Stimulated activated CD8-positive, alpha-beta memory T cell treated with anti-CD3 and anti-CD28 coated beads, Interleukin-4, amount 100 ng/mL, for 48 hours (primary cell): ENCODE measurements at regions not wholly inside any gene's neighbourhood (a gene's known extent, or its start where the extent isn't known, plus 50 kb on each side); places are given as distances from the start of the nearest gene placed in this dataset.
A peak's percentile ranks its signal among the peaks of the same experiment; 100 is the strongest.
"Not testable (repeated sequence)": the region's sequence is repeated elsewhere in the genome, so short reads cannot be mapped to it uniquely, and the experiment has no call there.

ENCODE experiments used
- DNase-seq: peaks from one replicate; pipeline ENCODE4 v3.0.0-alpha.2; 2020

DNA sequence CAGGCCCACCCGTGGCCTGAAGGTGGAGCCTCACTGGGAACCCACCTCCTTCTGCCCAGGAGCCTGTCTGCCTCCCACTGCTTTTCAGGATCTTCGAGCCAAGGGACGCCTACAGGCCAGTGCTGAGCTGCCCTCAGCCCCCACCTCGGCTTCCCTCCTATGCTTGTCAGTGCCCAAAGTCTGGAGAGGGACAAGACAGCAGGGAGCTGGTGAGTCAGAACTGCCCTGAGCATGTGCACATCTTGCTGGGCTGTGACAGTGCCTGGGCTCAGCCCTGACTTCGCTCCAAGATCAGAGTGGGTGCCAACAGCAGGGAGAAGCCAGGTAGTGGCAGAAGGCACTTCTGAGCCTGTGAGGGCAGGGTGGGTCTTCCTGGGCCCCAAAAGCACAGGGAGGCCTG is 286.8 kb downstream of the AEBP2 start:
- no peak for DNase-seq

DNA sequence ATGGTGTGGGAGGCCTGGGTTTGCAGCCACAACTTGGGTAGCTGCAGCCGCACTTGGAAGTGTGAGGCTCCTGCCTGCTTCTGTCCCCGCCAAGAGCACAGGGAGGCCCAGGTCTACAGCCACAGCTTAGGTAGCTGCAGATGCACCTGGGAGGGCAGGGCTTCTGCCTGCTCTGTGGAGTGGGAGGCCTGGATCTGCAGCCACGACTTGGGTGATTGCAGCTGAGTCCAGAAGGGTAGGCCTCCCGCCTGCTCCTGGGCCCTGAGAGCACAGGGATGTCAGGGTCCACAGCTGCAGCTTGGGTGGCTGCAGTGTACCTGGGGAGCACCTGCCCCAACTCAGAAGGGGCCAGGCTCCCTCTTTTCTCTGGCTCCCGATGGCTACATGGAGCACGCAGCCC is 287.3 kb downstream of the AEBP2 start:
- DNase-seq = no peak

DNA sequence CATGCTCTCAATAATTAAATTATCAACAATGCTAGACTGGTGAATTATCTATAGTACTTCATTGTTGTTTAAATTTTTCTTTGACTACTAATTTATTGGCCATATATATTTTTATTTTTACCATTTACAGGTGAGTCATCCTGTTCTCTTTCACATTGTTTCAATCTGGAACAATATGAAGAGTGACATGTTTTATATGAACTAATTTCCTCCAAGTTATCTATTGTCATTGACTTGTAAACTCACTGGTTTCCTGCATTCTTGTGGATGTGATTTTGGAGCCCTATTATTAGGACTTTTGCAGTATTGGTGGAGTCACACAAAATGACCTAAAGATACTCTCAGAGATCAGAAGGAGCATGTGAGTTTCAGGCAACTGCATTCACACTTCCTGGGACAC is 297.7 kb downstream of the AEBP2 start:
- DNase-seq = no peak

DNA sequence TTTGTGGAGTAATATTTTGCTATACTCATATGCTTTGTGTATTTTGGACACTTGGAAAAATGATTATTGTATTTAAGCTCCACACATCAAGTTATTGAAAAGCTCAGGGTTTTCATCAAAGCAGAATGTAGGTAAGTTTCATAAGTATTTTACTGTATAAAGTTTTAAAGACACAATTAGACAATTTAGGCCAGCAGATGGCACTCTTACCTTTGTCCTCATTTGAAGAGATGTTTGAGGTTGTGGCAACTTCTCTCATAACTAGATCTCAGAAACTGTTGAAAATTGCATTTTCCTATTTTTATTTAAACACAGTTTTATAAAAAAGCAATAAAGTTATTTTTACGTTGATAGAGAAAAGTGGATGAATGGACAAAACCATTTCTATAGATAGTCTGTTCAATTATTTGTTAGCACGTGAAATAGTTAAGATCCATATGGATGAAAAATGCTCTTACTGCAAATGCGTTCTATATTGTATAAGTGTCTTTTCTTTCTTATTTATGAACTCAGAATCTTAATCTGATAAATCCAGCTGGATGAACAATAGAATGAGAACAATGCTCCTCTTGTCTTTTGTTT is 300.0 kb downstream of the AEBP2 start:
- DNase-seq = peak; percentile 37

DNA sequence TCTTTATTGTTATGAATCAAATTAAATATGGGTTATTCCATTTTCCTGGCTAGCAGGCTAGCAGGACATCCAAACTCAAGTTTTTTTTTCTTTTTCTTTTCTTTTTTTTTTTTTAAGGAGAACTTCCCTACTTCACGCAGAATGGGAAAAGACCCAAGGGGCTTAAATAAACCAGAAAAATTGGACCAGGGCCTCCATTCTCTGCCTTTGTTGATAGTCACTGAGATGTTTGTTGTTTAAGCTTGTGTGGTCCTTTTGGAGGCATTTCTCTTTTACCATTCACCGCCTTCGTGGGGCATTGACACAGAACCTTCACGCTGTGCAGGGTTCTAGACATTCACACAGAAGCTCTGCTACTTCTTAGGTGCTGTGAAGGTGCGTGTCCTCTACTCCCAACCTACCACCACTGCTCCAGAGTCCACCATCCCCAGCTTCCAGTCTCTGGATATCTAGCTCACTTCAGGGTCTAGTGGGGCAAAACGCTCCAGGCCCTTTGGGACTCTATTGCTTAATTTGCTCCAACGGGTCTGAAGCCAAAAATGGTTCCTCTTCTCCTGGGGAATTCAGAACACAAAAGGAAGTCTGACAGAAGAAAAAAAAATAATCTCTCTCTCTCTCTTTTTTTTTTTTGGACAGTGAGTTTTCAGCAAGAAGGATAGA is 301.3 kb downstream of the AEBP2 start:
- no peak for DNase-seq

DNA sequence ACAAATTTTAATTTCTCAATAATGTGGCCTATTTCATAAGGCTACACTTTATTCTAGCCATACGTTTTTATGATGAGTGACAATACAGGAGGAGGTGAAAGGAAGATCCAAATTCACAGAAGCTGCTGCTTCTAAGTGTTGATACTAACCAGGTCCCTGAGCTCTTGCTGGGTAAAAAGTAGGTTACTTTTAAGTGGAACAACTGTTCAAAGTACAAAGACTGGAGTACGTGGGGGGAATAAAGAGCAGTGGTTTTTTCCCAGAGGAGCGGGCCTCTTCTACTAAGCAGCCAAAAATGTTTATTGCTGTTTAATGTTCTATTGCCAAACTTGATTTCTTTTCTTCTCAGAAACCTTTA is 301.8 kb downstream of the AEBP2 start:
- DNase-seq = no peak

DNA sequence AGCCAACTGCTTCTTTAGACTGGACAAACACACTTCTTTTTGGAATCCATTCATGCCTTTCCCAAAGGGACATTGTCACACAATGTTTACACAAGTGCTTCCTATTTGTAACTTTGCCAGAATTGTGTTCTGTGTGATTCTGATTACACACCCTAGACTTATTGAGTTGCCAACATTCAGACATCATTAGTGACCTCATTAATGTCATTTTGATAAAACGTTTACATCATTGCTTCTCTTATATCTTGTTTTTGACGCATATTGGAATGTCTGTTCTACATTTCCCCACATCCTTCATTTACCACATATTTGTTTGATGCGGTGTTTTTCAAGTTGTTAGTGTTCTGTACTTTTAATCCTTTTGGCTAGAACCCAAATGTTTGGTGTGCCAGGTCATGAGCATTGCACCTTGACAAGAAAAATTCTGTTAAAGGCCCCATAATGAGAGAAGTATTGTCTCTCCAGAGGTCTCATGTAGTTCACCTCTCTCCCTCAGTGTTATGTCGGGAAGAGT is 305.5 kb downstream of the AEBP2 start:
- DNase-seq = no peak

DNA sequence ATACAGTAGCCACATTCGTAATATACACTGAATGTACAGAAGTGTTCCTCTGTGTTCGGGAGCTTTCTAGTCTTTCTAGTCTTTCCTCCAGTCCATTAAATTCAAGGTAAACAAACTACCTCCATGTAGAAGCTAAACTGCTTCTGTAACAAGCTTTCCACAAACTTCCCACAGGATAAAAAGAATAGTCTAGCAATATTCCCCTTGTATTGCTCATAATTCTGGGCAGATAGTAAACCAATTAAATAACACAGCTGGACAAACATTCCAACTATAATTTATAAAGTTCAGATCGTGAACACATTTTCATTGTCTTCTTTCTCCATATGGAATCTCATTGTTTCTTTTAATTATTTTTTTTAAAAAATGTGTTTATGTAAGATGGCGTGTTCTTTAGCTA is 307.2 kb downstream of the AEBP2 start:
- DNase-seq = no peak

DNA sequence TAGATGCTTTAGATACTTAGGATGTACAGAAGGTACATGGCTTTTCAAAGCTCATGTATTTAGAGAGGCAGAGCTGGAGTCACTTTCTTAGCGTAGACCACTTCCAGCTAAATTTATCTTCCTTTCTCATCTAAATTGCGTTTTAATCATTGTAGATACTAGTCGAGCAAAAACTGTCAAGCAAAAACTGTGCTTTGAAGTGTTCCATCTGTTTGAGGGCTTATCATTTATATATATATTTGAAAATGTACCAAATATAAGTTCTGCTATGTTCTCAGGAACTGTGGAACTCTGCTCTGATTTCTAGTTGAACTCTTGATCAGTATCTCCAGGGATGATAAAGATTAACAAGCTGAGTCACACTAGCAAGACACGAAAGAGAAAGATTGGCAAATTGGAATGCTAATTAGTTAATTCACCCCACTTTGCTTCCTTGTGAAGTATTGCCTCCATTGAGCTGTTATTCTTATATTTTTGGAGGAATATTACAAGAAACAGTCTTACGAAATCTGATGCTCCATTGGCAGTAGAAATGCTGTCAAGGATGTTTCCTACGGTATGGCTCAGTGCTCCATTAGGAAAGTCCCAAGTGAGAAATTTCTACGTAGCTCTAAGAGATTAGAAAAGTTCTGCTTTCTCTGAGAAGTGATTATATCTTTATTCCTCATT is 310.7 kb downstream of the AEBP2 start:
- no peak for DNase-seq

DNA sequence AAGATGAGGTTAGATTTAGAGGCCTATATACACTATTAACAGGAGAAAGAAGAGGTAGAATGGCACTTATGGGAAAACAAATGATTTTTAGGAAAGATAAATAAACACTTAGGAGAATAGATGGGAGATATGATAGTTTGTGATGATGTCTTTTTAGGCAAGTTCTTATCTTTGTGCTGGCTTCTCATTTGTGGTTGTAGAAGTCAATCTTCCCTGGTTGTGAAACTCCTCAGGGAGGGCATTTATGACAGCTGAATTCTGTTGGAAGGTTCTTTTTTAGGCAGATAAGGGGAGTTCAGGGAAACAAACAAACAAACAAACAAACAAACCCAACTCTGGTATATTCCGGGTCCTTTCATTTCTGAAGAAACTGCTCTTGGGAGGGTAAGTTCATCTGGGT is 311.8 kb downstream of the AEBP2 start:
- no peak for DNase-seq

DNA sequence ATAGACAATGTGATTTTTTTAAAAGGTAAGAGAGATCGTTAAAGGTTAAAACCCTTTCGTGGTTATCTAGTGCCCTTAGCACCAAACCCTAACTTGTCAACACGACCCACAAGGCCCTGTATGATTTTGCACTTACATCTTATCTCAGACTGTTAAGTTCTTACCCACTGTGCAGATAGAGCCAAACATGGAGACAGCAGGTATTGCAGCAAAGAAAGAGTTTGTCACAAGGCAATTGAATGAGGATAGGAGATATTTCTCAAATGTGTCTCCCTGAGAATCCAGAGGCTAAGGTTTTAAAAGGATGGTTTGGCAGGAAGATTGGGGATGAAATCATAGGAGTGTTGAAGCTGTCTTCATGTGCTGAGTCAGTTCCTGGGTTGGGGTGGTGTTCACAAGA is 313.4 kb downstream of the AEBP2 start:
- no peak for DNase-seq

DNA sequence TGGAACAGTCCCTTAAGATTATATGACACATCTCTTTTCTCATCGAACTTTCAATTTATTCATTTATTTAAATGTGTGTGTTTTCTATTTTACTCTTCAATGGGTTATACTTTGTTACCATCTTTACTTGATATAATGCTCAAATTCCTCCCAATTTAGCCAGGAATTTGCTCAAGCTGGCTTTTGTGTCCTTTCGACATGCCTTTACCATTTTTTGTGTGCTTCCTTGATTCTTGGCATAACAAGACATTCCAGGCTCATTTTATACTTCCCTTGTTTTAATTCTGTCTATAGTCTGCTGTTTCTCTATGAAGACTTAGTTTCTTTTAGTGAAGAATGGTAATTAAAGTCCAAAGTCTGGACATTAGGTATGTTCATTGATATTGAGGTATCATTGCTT is 315.8 kb downstream of the AEBP2 start:
- no peak for DNase-seq

DNA sequence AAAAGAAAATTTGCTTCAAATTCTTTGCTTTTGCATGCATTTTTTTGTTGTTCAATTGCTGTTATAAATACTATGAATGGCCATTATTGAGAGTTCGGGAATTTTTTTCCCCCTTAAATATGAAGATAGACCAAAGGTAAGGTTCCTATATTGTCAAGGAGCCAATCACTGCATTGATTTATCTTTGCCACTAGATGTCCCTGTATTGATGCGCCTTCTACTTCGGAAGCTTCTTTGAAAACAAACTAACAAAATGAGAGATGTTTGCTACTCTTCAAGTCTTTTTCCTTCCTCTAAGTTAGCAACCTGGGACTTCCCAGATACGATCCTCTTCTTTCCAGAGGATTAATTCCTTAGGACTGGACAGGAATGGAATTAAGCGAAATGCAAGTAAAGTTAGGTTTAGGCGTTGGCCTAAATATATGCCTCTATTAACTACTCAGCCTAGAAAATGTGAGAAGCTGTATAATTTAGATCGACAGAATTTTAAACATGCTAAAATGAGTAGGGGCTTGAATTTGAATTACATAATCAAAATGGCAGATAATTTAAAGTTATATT is 318.1 kb downstream of the AEBP2 start:
- DNase-seq = no peak

DNA sequence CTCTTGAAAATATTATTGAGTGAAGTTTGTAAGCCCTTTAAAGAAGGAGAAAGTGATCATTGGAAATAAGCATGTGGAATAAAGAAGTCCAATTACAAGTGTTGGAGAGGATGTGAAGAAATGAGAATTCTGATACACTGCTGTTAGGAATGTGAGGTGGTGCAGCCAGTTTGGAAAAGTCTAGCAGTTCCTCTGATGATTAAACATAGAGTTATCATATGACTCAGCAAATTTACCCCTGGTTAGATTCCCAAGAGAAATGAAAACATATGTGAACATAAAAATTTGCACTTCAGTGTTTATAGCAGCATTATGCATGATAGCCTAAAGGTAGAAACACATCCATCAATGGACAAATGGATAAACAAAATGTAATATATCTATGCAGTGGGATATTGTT is 319.9 kb downstream of the AEBP2 start:
- no peak for DNase-seq

DNA sequence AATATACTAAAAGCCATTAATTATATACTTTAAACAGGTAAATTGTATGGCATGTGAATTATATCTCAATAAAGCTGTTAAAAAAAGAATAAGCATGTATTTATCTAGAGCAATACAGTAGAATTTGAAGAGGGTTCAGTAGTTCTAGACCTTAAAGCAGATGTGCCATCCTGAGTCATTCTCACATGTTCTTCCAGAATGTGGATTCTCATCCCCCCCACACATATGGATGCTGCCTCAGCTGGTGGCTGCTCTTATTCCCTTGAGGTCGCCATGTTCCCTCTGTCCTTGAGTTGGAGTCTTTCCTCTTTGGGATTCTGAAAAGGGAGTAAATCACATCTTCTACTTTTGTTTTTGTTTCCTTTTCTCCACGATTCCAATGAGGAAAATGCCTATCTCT is 321.3 kb downstream of the AEBP2 start:
- no peak for DNase-seq

DNA sequence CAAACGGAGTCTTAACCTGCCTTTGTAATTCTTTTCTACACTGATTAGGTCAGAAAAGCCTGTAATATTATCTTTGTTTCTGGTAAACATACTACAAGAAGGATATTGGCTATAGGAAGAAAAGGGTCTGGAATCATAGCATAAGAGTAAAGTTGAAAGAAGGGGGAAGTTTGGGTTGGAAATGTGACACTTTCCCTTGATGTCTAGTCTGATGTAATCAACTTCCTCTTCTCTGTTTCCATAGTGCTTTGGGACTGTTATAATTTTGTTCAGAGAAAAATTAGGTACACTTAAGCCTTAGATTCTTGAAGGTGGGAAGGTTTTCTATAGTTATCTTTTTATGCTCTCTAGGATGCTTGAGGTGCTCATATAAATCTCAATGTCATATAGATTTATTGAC is 322.2 kb downstream of the AEBP2 start:
- DNase-seq = no peak

DNA sequence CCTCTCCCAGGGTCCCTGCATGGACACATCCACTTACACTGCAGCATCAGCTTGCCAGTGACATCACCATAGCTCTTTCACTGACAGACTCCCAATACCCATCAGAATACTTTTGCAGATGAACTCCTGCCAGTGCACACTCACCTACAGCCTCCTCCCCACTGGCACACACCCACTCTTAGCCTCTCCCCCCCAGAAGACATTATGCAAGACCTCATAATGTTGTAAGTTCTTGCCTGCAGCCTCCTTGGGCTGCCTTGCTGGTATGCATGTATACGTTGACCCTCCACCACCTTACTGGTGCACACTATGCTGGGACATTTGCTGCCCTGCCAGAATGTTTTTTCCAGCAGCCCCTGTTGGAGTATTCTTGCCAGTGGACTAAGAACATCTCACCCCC is 324.2 kb downstream of the AEBP2 start:
- no peak for DNase-seq

DNA sequence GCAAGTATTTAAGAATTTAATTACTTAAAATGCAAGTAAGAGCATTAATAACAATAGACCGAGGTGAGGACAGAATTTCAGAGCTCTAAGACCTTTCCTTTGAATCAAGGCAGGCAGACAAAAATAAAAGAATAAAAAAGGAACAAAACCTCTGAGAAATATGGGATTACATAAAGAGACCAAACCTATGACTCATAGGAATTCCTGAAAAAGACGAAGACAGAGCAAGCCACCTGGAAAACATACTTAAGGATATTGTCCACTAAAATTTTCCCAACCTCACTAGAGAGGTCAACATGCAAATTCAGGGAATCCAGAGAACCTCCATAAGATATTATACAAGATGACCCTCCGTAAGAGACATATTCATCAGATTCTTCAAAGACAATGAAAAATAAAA is 325.1 kb downstream of the AEBP2 start:
- DNase-seq = no peak

DNA sequence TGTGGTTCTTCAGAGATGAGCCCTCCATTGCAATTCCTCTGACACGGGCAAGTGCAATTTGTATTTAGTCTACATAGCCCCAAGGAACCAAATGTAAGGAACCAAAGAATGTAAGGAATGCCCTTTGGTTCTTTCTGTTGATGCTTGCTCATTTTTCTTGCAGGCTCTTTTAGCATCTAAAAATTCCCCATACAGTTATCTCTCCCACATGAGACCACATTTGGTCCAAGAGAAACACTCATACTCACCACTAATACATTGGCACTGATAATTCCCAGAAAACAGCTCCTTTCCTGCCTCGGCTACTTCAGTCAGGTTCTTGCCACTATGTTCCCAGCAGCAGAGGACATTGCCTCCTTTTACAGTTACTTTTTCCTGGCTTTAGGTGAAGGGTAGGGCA is 332.6 kb downstream of the AEBP2 start:
- no peak for DNase-seq

DNA sequence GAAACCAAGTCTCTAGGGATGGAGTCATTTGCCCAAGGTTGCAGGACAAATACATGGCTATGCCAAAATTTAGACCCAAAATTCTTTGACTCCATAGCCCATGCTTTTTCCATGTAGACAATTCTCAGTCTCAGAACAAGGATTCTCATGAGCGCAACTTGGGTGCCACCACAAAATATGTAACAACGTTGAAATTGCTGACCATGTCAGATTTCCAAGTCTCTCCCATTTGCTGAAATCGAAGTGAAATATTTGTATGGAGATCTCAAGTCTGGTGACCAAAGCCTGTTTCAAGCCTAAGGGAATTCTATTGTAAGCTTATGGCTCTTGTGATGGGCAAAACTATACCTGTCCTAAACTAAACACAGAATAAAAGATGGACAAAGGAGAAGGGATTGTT is 333.5 kb downstream of the AEBP2 start:
- no peak for DNase-seq

DNA sequence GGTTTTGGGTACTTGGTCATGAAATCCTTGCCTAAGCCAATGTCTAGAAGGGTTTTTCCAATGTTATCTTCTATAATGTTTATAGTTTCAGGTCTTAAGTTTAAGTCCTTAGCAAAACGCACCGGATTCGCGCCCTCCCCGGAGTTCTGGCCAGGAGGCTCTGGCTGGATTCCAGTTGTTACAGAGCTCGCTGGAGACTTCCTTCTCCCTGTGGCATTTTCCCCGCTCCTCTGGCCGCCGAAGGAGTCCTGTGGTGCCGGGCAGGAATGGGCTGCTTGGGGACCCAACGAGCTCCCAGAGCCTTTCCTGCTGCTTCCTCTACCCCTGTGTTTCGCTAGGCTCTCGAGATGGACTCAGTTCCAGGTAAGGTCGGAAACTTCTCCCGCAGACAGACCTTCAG is 335.9 kb downstream of the AEBP2 start:
- no peak for DNase-seq

DNA sequence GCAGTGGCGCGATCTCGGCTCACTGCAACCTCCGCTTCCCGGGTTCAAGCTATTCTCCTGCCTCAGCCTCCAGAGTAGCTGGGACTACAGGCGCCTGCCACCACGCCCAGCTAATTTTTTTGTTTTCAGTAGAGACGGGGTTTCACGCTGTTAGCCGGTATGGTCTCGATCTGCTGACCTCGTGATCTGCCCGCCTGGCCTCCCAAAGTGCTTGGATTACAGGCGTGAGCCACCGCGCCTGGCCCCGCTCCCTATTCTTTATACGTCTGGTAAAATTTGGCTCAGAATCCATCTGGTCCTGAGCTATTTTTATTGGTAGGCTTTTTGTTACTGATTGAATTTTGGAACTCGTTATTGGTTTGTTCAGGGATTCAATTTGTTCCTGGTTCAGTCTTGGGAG is 336.7 kb downstream of the AEBP2 start:
- DNase-seq = not testable (repeated sequence)

DNA sequence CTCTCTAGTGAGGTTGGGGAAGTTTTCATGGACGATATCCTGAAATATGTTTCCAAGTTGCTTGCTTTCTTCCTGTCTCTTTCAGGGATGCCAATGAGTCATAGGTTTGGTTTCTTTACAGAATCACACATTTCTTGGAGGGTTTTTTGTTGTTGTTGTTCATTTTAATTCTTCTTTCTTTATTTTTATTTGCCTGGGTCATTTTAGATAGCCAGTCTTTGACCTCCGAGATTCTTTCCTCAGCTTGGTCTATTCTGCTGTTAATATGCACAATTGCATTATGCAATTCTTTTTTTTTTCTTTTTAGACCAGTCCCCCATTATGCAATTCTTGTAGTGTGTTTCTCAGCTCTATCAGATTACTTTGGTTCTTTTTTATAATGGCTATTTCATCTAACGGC is 338.9 kb downstream of the AEBP2 start:
- no peak for DNase-seq

DNA sequence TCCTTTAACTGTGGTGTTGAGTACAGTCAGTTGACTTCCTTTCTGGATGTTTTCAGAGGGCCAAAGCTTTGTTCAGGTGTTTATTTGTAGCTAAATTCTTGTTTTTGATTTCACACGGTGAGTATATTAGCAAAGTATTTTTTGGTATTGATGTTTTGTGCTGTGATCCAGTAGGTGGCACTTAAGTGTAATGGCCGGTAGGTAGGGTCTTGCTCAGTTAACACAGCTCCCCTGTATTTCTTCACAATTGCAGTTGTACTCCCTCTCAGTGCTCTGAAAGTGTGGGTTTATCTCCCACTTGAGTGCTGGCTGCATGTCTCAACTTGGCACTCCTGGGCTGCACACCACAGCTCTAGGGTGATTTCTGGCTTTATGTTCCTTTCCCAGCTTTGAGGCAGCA is 339.5 kb downstream of the AEBP2 start:
- no peak for DNase-seq
